HUES48 (cell line): ENCODE measurements at regions not wholly inside any gene's neighbourhood (a gene's known extent, or its start where the extent isn't known, plus 50 kb on each side); places are given as distances from the start of the nearest gene placed in this dataset.

ENCODE experiments used
- H3K27ac ChIP-seq: one replicate; pipeline ENCODE4 v1.7.0; 2013; ENCODE audit warnings: low read depth, low read length, inconsistent platforms
- H3K27me3 ChIP-seq: 2 replicates; pipeline ENCODE4 v1.6.1; 2013; ENCODE audit warnings: mild to moderate bottlenecking, low read length; ENCODE audit not compliant: control insufficient read depth, insufficient read depth
- H3K36me3 ChIP-seq: 2 replicates; pipeline ENCODE4 v1.6.1; 2013; ENCODE audit warnings: low read length; ENCODE audit not compliant: control insufficient read depth, insufficient read depth
- H3K4me1 ChIP-seq: 2 replicates; pipeline ENCODE4 v1.6.1; 2013; ENCODE audit warnings: mild to moderate bottlenecking, low read length; ENCODE audit not compliant: control insufficient read depth, insufficient read depth
- H3K4me3 ChIP-seq: 2 replicates; pipeline ENCODE4 v1.5.1; 2013; ENCODE audit warnings: mild to moderate bottlenecking, low read depth, low read length
- H3K9ac ChIP-seq: 2 replicates; pipeline ENCODE4 v1.6.1; 2013; ENCODE audit warnings: mild to moderate bottlenecking, low read depth, low read length, moderate library complexity
- H3K9me3 ChIP-seq: 2 replicates; pipeline ENCODE4 v1.6.1; 2013; ENCODE audit warnings: low read length; ENCODE audit not compliant: control insufficient read depth, insufficient read depth

DNA sequence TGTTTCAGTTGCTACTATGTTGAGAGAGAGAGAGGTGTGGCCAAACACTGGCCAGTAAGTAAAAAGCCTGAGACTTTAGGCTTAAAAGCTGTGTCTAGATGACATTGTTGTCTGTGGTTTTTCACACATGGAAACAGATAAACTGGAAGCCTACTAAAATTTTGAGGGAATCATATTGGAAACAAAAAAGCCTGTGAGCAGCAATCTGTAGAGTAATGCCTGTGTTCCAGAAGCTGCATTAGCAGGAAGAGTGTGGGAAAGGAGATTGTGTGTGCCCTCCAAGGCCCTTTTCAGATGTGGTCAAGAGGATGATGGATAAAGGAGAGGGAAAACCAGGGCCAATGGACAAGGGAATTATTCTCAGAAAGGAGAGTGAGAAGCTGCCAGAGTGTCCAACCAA is 236.3 kb upstream of the SPRED2 start:
- Histone ChIP-seq H3K4me1 (no peaks in the 10 kb centered on the region), H3K9me3 (peaks cover 6% of the 10 kb centered on the region; the same call in 1 of the 2 replicates), H3K9ac (no peak overlapping the region), H3K36me3 (no peaks in the 10 kb centered on the region), H3K27me3 (no peaks in the 10 kb centered on the region), H3K27ac (no peak overlapping the region), H3K4me3 (no peak overlapping the region)

DNA sequence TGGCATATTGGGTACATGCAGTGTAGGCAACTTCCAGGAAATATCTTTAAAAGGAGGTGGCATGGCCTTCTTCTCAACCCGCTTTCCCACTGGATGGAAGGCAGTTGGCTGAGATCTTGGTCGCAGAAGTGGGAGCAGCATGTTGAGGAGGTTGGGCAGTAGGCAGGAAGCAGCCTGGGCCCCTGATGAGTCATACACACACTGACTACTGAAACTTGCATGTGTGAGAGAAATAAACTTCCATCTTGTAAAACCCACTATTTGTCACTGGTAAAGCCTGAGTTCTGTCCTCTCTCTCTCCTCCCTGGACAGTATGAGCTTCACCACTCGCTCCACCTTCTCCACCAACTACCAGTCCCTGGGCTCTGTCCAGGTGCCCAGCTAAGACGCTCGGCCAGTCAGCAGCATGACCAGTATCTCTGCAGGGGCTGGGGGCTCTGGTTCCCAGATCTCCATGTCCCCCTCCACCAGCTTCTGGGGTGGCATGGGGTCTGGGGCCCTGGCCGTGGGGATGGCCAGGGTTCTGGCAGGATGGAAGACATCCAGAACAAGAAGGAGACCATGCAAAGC is 233.8 kb upstream of the SPRED2 start:
- Histone ChIP-seq H3K9me3 (peaks cover 6% of the 10 kb centered on the region; the same call in 1 of the 2 replicates), H3K9ac (no peak overlapping the region), H3K4me3 (no peak overlapping the region), H3K36me3 (no peaks in the 10 kb centered on the region), H3K27ac (no peak overlapping the region), H3K4me1 (no peaks in the 10 kb centered on the region), H3K27me3 (no peaks in the 10 kb centered on the region)

- Histone ChIP-seq H3K36me3 (no peaks in the 10 kb centered on the region), H3K9me3 (peaks cover 6% of the 10 kb centered on the region; the same call in 1 of the 2 replicates), H3K27me3 (no peaks in the 10 kb centered on the region), H3K27ac (no peak overlapping the region), H3K9ac (no peak overlapping the region), H3K4me1 (no peaks in the 10 kb centered on the region), H3K4me3 (no peak overlapping the region)
Measured at GRCh38 chr2:65664931-65665330, 232.5 kb upstream of the SPRED2 start.

DNA sequence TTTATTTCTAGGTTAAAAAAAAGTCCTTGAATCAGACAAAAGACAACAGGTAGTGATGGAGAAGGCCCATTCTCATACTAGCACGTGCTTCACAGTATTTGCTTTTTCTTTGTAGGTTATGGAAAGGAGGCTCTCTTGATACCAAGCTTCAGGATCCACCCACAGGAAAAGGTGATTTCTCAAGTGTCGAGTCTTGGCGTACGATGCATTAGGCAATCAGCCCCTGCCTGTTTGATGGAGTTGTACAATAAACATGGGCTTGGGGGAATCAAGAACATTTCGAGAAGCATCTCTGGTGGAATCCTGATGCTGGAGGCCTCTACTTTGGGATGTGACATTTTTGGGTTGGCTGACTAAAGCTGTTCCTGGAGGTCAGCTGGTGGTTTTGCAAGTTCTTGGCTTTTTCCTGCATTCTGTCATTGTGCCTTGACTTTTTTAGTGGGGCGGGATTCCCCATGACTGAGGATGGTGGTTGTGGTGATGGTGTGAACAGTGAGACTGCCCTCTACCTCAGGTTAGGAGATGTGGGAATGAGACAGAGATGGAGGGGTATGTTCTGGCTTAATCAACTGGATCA is 231.5 kb upstream of the SPRED2 start:
- no peaks in the 10 kb centered on the region for H3K36me3 ChIP-seq
- no peaks in the 10 kb centered on the region for H3K27me3 ChIP-seq
- H3K27ac ChIP-seq: no peak overlapping the region
- no peak overlapping the region for H3K4me3 ChIP-seq
- peaks cover 6% of the 10 kb centered on the region; the same call in 1 of the 2 replicates for H3K9me3 ChIP-seq
- no peaks in the 10 kb centered on the region for H3K4me1 ChIP-seq
- no peak overlapping the region for H3K9ac ChIP-seq

- H3K27ac ChIP-seq: no peak overlapping the region
Measured at GRCh38 chr2:65662654-65663432, 230.4 kb upstream of the SPRED2 start.

DNA sequence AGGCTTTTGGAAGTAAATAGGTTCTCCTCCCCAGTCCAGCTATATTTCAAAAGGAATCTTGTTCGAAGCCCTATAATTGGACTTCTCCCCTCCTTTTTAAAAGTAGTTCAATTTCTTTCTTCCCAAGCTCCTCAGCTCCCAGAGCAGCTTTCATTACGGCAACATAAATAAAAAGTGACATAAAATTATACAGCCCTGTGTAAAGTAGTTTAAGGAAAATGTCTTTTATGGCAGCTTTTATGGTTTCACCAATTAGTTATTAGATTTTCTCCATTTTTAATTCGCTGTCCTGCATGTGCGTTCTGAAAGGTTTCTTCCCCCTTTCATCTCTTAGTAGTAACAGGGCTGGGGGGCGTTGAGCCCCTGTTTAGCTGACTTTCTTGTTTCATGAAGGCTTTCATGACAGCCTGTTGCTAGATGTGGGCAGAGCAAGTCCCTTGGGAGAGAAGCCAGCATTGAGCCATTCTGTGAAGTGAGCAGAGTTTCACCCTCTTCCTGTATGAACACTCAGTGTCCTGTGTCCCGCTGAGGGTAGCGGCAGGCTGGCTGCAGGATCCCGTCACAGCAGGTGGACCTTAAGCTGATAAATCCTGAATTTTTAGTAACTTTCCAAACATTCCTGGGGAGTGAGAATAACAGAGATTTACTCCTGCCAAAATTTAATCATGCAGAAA is 229.7 kb upstream of the SPRED2 start:
- Histone ChIP-seq H3K27ac (no peak overlapping the region), H3K9me3 (no peaks in the 10 kb centered on the region), H3K9ac (no peak overlapping the region), H3K4me1 (no peaks in the 10 kb centered on the region), H3K4me3 (no peak overlapping the region), H3K27me3 (no peaks in the 10 kb centered on the region), H3K36me3 (no peaks in the 10 kb centered on the region)

More at GRCh38 chr2:65662654-65663432, 230.4 kb upstream of the SPRED2 start:
- no peaks in the 10 kb centered on the region for H3K4me1 ChIP-seq
- no peaks in the 10 kb centered on the region for H3K36me3 ChIP-seq
- no peaks in the 10 kb centered on the region for H3K9me3 ChIP-seq
- H3K4me3 ChIP-seq: no peak overlapping the region
- no peak overlapping the region for H3K9ac ChIP-seq
- no peaks in the 10 kb centered on the region for H3K27me3 ChIP-seq

DNA sequence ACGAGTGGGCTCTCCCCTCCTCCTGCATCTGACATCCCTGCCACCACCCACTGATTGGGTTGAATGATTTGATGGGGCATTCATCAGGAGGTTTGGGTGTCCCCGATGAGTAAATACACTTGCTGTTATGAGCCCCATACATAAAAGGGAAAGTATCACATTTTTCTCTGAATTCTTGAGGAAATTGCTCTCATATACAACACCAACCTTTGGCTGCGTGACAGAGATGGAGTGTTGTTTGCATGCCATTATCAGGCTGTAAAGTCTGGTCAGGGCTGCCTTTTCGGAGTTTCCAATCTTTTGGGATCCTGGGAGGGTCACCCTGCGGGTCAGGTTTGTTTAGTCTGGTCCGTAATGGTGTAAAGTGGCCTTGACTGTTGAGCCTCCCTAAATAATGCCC is 227.9 kb upstream of the SPRED2 start:
- Histone ChIP-seq H3K36me3 (no peaks in the 10 kb centered on the region), H3K4me1 (no peaks in the 10 kb centered on the region), H3K4me3 (no peak overlapping the region), H3K27me3 (no peaks in the 10 kb centered on the region), H3K27ac (no peak overlapping the region), H3K9ac (no peak overlapping the region), H3K9me3 (no peaks in the 10 kb centered on the region)

- H3K4me1 ChIP-seq: no peaks in the 10 kb centered on the region
Measured at GRCh38 chr2:65658881-65659280, 226.5 kb upstream of the SPRED2 start.

GRCh38 chr2:65658266-65658665 is 225.9 kb upstream of the SPRED2 start:
- Histone ChIP-seq H3K36me3 (no peaks in the 10 kb centered on the region), H3K9ac (no peak overlapping the region), H3K4me3 (no peak overlapping the region), H3K27me3 (no peaks in the 10 kb centered on the region), H3K4me1 (no peaks in the 10 kb centered on the region), H3K9me3 (no peaks in the 10 kb centered on the region), H3K27ac (no peak overlapping the region)

More at GRCh38 chr2:65658881-65659280, 226.5 kb upstream of the SPRED2 start:
- Histone ChIP-seq H3K27me3 (no peaks in the 10 kb centered on the region), H3K4me3 (no peak overlapping the region), H3K9ac (no peak overlapping the region), H3K36me3 (no peaks in the 10 kb centered on the region), H3K9me3 (no peaks in the 10 kb centered on the region), H3K27ac (no peak overlapping the region)

GRCh38 chr2:65656160-65656718 is 223.8 kb upstream of the SPRED2 start:
- no peak overlapping the region for H3K9ac ChIP-seq
- H3K4me1 ChIP-seq: no peaks in the 10 kb centered on the region
- H3K9me3 ChIP-seq: no peaks in the 10 kb centered on the region

More at GRCh38 chr2:65656160-65656718, 223.8 kb upstream of the SPRED2 start:
- no peak overlapping the region for H3K4me3 ChIP-seq
- H3K27ac ChIP-seq: no peak overlapping the region
- no peaks in the 10 kb centered on the region for H3K27me3 ChIP-seq
- H3K36me3 ChIP-seq: no peaks in the 10 kb centered on the region
